ENCODE measurements at regions not wholly inside any gene's neighbourhood (a gene's known extent, or its start where the extent isn't known, plus 50 kb on each side); places are given as distances from the start of the nearest gene placed in this dataset.

DNA sequence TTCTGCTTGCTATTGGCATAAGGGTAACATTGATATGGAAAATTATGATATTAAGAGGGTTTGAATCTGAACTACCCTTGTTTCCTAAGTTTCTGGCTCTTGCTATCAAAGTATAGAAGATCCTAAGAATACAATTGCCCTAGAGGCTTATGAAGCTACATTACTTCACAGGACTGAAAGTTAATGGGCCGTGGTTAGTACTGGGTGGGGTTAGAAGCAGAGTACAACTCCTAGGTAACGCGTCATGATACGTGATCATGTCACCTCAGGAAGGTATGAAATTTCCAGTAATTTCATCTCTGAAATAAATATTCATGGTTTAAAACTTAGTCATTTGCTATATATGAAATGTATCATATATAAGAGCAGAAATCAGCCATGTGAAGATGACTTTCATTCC lies 743.8 kb upstream of the NEGR1 start:
- no peak overlapping the region for H3K27ac ChIP-seq (ENCODE audit: insufficient read depth, low read depth, low read length)
- DNase-seq (ENCODE audit: low read depth, low spot score) (no peak), FAIRE-seq (no peak)
- H4K20me1 ChIP-seq (replicated peaks; ENCODE audit: control insufficient read depth, extremely low read depth, insufficient read depth, low read length): no peaks in the 10 kb centered on the region
- H3K36me3 ChIP-seq (ENCODE audit: control insufficient read depth in 2 of 2, extremely low read depth in 1 of 2, insufficient read depth in 2 of 2, low read length in 2 of 2): no peaks in the 10 kb centered on the region
- no peaks in the 10 kb centered on the region for H3K9me1 ChIP-seq (replicated peaks; ENCODE audit: control insufficient read depth, extremely low read depth, insufficient read depth, low read length)
- ChIA-PET POLR2A (no interaction called here), CTCF (no interaction called here)
- no peak overlapping the region for H3K4me2 ChIP-seq (ENCODE audit: insufficient read depth, low read length)
- TF ChIP-seq MAX (IDR thresholded peaks at IDR 0.05; ENCODE audit: insufficient read depth, insufficient read length) (no peak), CTCF (IDR thresholded peaks at IDR 0.05; ENCODE audit: extremely low read depth in 1 of 2, insufficient read depth in 1 of 2, low read depth in 1 of 2, low read length in 2 of 2) (no peak), GATA2 (IDR thresholded peaks at IDR 0.05; ENCODE audit: insufficient read depth, insufficient read length, low read depth, low read length) (no peak), JUN (IDR thresholded peaks at IDR 0.05; ENCODE audit: borderline replicate concordance, insufficient read depth, insufficient read length, low read depth) (no peak), FOS (IDR thresholded peaks at IDR 0.05; ENCODE audit: borderline replicate concordance, insufficient read depth, low read length) (no peak), POLR2A (IDR thresholded peaks at IDR 0.05; ENCODE audit: low read depth, low read length) (no peak), MYC (IDR thresholded peaks at IDR 0.05; ENCODE audit: low read depth, low read length) (no peak), EZH2 (IDR thresholded peaks at IDR 0.05; ENCODE audit: borderline replicate concordance, low read depth, low read length, severe bottlenecking) (no peak), POLR2AphosphoS5 (IDR thresholded peaks at IDR 0.05; ENCODE audit: insufficient read depth, low read depth, low read length) (no peak)
- no peaks in the 10 kb centered on the region for H3K9me3 ChIP-seq (replicated peaks; ENCODE audit: control insufficient read depth, insufficient read depth, low read length)
- H2AFZ ChIP-seq (ENCODE audit: low read depth, low read length): no peak overlapping the region
- H3K79me2 ChIP-seq (ENCODE audit: control insufficient read depth, insufficient read depth, low read length): no peaks in the 10 kb centered on the region
- no peaks in the 10 kb centered on the region for H3K27me3 ChIP-seq (ENCODE audit: control insufficient read depth in 2 of 2, insufficient read depth in 2 of 2, low read length in 2 of 2)
- dilution Hi-C loops (cut with MboI; ENCODE audit: extremely low pct_ligation_motif_present, low sequenced_read_pairs): no loop called here
- BruUV-seq (replicated peaks): no TSS peak
- no peak overlapping the region for H3K9ac ChIP-seq (replicated peaks; ENCODE audit: extremely low read depth, insufficient read depth, low read length)
- no peak overlapping the region for H3K4me3 ChIP-seq (replicated peaks in 1 of 3; ENCODE audit: insufficient read depth in 1 of 3, low read depth in 1 of 3, low read length in 3 of 3)
- intact Hi-C loops (cut with micrococcal nuclease): no loop called here
- H3K4me1 ChIP-seq (ENCODE audit: control insufficient read depth, extremely low read depth, insufficient read depth, low read length): no peaks in the 10 kb centered on the region

Data from endothelial cell of umbilical vein (primary cell).